Activated naive CD8-positive, alpha-beta T cell treated with anti-CD3 and anti-CD28 coated beads, Interleukin-2, amount 50 U/mL, for 24 hours (primary cell): ENCODE measurements at regions not wholly inside any gene's neighbourhood (a gene's known extent, or its start where the extent isn't known, plus 50 kb on each side); places are given as distances from the start of the nearest gene placed in this dataset.
A peak's percentile ranks its signal among the peaks of the same experiment; 100 is the strongest.

Experiments
- ATAC-seq: fragments of 150-1000 bp; cut with Tn5 transposase; one replicate; pipeline ENCODE4 v1.10.0; 2021
- DNase-seq: peaks from one replicate; pipeline ENCODE4 v3.0.0; 2021
- H3K27ac Mint-ChIP-seq: one replicate; pipeline ENCODE4 v1.8.0; 2021; ENCODE audit warnings: mild to moderate bottlenecking, mixed read lengths
- H3K27me3 Mint-ChIP-seq: one replicate; pipeline ENCODE4 v1.8.0; 2021; ENCODE audit warnings: mixed read lengths
- H3K36me3 Mint-ChIP-seq: one replicate; pipeline ENCODE4 v1.8.0; 2021; ENCODE audit warnings: low read depth, mixed read lengths
- H3K4me1 Mint-ChIP-seq: one replicate; pipeline ENCODE4 v1.8.0; 2021; ENCODE audit warnings: mixed read lengths
- H3K4me3 Mint-ChIP-seq: one replicate; pipeline ENCODE4 v1.8.0; 2021; ENCODE audit warnings: mild to moderate bottlenecking, moderate library complexity, mixed read lengths
- H3K9me3 Mint-ChIP-seq: one replicate; pipeline ENCODE4 v1.8.0; 2021; ENCODE audit warnings: mixed read lengths

DNA sequence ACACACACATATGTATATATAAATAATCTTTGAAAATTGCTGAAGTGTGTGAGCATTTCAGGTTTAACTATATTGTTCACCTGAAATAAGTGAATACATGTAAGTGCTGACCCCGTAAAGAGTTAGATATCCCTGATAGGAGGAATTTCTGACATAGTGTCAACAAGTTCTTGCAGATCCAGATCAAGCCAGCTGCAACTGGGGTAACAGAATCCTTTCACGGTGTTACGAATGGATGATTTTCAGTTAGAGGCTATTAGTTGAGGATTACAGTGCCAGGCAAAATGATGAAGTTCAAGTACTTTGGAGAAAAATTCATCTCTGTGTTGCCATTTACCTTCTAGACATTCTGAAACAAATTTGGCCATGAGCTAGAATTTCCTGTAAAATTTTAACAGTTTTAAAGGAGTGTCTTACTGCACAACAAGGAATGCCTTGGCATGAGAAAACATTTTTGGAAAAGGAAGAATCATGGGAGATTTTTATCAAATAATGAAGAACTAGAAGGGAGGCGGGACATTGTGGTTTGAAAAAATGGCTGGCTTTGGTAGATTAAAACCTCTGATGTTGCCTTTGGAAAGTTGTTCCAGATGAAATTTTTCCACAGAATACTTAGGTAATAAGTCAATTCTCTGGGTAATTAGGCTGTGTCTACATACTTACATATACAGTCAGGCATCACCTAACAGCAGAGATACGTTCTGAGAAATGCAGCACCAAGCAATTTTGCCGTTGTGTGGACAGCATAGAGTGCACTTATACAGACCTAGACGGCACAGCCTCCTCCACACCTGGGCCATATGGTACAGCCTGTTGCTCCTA, 84.4 kb upstream of the FAT1 start:
- no peak overlapping the region for H3K27ac Mint-ChIP-seq
- H3K36me3 Mint-ChIP-seq = no peaks in the 10 kb centered on the region
- DNase-seq (no peak), ATAC-seq (no peak)
- no peaks in the 10 kb centered on the region for H3K27me3 Mint-ChIP-seq
- H3K4me1 Mint-ChIP-seq = no peaks in the 10 kb centered on the region
- peaks cover 6% of the 10 kb centered on the region for H3K9me3 Mint-ChIP-seq
- H3K4me3 Mint-ChIP-seq = no peak overlapping the region

DNA sequence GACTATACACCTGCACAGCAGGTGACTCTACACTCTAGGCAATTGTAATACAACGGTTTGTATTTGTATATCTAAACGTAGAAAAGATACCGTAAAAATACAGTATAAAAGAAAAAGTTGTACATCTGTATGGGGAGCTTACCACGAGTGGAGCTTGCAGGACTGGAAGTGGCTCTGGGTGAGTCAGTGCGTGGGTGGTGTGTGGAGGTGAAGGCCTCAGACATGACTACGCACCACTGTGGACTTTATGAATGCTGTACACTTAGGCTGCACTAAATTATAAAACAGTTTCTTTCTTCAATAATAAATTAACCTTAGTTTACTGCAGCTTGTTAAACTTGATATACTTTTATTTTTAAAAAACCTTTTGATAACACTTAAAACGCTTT, 85.0 kb upstream of the FAT1 start:
- H3K4me1 Mint-ChIP-seq = no peaks in the 10 kb centered on the region
- H3K9me3 Mint-ChIP-seq = peaks cover 6% of the 10 kb centered on the region
- no peak overlapping the region for H3K4me3 Mint-ChIP-seq
- H3K27ac Mint-ChIP-seq = no peak overlapping the region
- DNase-seq (peak; percentile 1), ATAC-seq (no peak)
- H3K36me3 Mint-ChIP-seq = no peaks in the 10 kb centered on the region
- no peaks in the 10 kb centered on the region for H3K27me3 Mint-ChIP-seq

DNA sequence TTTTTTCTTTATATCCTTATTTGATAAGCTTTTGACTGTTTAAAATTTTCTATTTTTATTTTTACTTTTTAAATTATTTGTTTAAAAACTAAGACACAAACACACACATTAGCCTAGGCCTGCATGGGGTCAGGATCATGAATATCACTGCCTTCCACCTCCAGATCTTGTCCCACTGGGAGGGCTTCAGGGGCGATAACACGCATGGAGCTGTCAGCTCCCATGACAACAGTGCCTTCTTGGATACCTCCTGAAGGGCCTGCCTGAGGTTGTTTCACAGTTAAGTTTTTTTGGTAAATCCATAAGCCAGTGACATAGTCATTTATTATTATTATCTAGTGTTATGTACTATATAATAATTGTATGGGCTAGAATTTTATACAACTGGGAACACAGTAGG, 85.4 kb upstream of the FAT1 start:
- no peak overlapping the region for H3K27ac Mint-ChIP-seq
- ATAC-seq = no peak
- no peak overlapping the region for H3K4me3 Mint-ChIP-seq
- no peaks in the 10 kb centered on the region for H3K36me3 Mint-ChIP-seq
- H3K27me3 Mint-ChIP-seq = no peaks in the 10 kb centered on the region
- H3K4me1 Mint-ChIP-seq = no peaks in the 10 kb centered on the region
- no peak for DNase-seq
- H3K9me3 Mint-ChIP-seq = peaks cover 6% of the 10 kb centered on the region

DNA sequence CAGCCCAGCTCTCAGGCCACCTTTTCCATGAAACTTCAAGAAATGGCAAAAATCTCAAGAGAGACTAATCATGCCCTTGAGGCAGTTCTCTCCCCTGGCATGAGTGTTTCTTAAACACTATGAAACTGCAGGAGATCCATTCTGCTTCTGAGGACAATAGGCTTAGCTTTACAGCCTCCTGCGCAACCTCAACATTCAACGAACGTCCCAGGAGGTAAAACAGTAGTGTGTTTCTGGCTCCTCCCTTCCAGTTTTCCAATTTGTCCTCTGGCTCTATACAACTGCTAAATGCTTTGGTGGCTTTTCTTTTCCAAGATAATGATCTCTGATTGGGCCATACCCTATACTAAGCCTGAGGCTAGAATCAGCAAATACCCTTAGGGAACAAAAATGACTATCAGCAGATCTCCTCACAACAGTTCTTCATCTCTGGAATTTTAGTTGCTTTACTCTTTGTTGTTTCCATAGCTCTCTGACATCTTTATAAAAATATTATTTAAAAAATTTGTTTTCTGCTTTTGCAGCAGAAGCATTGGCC, 87.0 kb upstream of the FAT1 start:
- H3K27me3 Mint-ChIP-seq = no peaks in the 10 kb centered on the region
- no peaks in the 10 kb centered on the region for H3K36me3 Mint-ChIP-seq
- no peak for ATAC-seq
- H3K4me1 Mint-ChIP-seq = no peaks in the 10 kb centered on the region
- H3K9me3 Mint-ChIP-seq = peaks cover 6% of the 10 kb centered on the region
- no peak overlapping the region for H3K4me3 Mint-ChIP-seq
- no peak for DNase-seq
- no peak overlapping the region for H3K27ac Mint-ChIP-seq

DNA sequence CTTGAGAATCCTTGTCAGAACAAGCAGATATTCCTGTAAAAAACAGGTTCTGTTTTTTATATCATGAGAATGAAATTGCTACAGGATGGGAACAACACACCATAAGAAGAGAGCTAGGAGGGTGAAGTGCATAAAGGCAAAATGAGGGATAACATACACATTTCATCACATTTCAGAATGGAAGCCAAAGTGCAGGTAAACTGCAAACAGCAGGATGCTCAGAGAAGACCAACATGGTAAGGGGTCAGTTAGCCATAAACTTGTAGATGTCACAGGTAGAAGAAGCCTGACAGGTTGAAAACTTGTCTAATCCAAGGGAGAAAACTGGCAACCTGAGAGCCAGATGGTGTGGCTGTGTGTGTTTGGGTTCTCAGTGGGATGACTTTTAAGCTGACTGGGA, 88.9 kb upstream of the FAT1 start:
- Mint-ChIP-seq H3K36me3 (no peaks in the 10 kb centered on the region), H3K4me3 (no peak overlapping the region), H3K27me3 (no peaks in the 10 kb centered on the region), H3K4me1 (no peaks in the 10 kb centered on the region), H3K9me3 (peaks cover 6% of the 10 kb centered on the region), H3K27ac (no peak overlapping the region)
- DNase-seq (no peak), ATAC-seq (no peak)

DNA sequence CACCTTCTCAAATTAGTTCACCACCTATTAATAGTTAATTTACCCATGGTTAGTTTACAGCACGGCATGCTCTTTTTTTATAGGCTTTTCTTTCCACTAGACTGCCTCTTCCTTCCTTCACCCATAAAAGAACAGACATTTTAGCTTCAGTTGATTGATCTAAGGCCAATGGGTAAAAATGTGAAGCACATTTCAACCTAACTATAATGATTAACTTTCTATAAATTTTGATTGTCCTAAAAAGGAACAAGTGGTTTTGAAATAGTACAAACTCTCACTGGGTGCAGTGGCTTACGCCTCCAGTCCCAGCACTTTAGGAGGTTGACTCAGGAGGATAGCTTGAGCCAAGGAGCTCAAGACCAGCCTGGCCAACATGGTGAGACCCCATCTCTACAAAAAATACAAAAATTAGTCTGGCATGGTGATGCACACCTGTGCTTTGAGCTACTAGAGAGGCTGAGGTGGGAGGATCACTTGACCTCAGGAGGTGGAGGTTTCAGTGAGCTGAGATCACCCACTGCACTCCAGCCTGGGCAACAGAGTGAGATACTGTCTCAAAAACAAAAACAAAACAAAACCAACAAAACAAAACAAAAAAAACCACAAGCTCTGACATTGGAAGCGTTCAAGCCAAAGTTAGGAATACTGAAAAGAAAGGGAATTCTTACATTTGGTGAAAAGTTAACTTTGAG, 89.9 kb upstream of the FAT1 start:
- no peak for ATAC-seq
- peaks cover 6% of the 10 kb centered on the region for H3K9me3 Mint-ChIP-seq
- no peak overlapping the region for H3K27ac Mint-ChIP-seq
- H3K27me3 Mint-ChIP-seq = no peaks in the 10 kb centered on the region
- no peak overlapping the region for H3K4me3 Mint-ChIP-seq
- H3K4me1 Mint-ChIP-seq = no peaks in the 10 kb centered on the region
- H3K36me3 Mint-ChIP-seq = no peaks in the 10 kb centered on the region
- no peak for DNase-seq

DNA sequence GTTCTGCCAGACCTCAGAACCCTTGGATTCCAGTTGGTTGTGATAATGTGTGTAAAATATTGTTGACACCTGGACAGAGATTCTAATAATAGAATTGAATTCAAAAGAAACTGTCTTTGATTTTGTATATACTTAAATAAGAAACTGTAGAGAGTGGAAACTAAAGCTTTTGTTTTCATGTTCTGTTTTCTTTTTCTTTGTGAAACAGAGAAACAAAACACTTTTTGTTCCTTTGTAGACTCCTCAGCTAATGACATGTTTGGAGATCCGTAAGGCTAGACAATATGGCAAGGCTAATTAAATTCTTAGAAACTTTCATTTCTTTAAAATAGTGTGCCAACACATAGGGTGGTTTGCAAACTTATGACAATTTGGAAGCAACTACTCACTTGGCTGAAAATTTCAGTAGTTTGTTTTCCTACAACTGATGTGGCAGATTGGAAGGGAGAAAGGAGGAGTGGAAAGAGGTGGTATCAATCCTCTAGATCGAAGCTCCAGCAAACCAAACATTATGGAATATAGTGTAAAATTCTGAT, 90.9 kb upstream of the FAT1 start:
- Mint-ChIP-seq H3K36me3 (no peaks in the 10 kb centered on the region), H3K27ac (no peak overlapping the region), H3K27me3 (no peaks in the 10 kb centered on the region), H3K4me1 (no peaks in the 10 kb centered on the region), H3K9me3 (peaks cover 6% of the 10 kb centered on the region), H3K4me3 (no peak overlapping the region)
- DNase-seq (no peak), ATAC-seq (no peak)

DNA sequence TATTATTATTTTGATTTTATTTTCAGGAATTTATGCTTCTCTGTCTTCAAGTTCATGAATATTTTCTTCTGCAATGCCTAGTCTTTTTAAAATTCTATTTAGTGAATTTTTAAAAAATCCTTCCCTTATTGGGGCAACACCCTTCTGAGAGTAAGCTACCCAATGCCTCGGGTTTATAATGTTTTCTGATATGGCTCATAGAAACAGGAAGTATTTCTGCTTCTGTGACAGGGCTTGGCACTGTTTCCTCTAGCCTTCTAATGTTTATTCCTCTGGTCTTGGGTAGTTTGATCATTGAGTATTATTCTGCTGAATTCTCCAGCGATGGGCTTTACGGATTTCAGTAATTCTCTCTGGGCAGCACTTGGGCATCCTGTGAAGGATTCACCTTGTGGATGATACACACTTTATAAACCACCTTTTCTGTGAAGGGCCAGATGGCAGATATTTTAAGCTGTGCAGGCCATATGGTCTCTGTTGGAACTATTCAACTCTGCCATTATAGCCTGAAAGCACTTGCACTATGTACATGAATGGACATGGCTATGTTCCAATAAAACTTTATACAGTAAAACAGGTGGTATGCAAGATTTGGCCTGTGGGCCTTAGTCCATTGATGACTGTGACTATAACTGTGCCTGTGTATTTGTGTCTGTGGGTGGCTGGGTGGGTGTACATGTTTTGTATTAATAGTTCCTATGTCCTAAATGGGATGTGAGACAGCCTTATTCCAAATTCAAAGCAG, 95.9 kb upstream of the FAT1 start:
- no peaks in the 10 kb centered on the region for H3K36me3 Mint-ChIP-seq
- H3K9me3 Mint-ChIP-seq = no peaks in the 10 kb centered on the region
- DNase-seq = no peak
- H3K4me3 Mint-ChIP-seq = no peak overlapping the region
- no peaks in the 10 kb centered on the region for H3K4me1 Mint-ChIP-seq
- H3K27me3 Mint-ChIP-seq = no peaks in the 10 kb centered on the region
- no peak for ATAC-seq
- no peak overlapping the region for H3K27ac Mint-ChIP-seq

DNA sequence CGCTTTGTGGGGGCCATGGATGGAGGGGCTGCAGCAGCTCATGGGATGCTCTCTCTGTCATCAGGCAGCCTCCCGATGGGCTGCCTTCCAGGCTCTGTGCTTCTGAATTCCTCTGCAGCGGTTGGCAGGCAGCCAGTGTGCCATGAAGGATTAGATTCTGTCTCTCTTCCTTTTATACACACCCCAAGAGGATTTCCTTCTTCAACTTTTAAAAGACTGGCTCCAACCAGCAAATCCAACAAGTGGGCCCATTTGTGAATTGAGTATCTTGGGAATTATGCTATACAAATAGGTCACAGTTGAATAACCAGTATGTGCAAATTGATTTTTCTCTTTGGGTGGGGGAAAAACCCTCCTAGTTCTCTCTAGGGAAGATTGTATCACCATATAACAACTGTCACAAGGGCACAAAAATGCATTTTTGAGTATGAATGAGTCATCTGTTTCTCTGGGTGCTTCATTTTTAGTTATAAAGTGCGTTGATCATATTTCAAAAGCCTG, 96.8 kb upstream of the FAT1 start:
- Mint-ChIP-seq H3K27ac (no peak overlapping the region), H3K4me3 (no peak overlapping the region), H3K4me1 (no peaks in the 10 kb centered on the region), H3K36me3 (no peaks in the 10 kb centered on the region), H3K9me3 (no peaks in the 10 kb centered on the region), H3K27me3 (no peaks in the 10 kb centered on the region)
- DNase-seq = no peak
- no peak for ATAC-seq

DNA sequence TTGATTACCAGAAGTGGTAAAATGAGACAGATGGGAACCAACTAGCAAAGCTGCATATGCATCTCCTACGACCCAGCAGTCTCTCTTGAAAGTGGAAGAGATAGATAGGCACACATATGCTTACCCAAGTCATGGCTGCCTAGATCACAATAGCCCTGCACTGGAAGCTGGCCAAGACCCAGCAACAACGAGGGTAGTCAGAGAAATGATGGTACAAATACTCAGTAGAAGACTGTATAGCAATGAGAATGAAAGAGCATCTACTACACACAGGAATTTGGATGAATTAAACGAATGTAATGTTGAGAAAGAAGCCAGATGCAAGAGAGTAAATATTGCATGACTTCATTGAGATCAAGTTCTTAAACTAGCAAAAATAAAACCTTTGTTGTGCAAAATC, 100.3 kb upstream of the FAT1 start:
- no peaks in the 10 kb centered on the region for H3K4me1 Mint-ChIP-seq
- no peak overlapping the region for H3K4me3 Mint-ChIP-seq
- DNase-seq = no peak
- H3K27ac Mint-ChIP-seq = no peak overlapping the region
- no peaks in the 10 kb centered on the region for H3K36me3 Mint-ChIP-seq
- ATAC-seq = no peak
- no peaks in the 10 kb centered on the region for H3K9me3 Mint-ChIP-seq
- H3K27me3 Mint-ChIP-seq = no peaks in the 10 kb centered on the region

DNA sequence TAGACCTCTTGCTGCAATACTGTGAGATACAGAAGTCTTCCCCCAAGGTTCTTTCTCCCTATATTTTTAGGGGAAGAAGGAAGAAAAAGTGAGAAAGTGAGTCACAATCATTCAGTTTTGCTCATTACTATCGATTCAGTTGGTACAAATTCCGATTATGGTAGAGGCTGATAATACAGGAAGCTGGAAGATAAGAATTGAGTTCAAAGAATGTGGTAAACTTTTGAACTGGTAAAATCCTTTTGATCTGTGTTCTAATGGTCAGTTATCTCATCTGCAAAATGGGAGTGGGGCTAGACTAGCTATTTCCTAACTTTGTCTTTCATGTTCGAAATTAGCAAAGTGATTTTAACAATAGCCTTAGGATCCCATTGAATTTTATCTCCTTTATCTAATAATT, 101.4 kb upstream of the FAT1 start:
- no peak for ATAC-seq
- Mint-ChIP-seq H3K36me3 (no peaks in the 10 kb centered on the region), H3K4me1 (no peaks in the 10 kb centered on the region), H3K4me3 (no peak overlapping the region), H3K27ac (no peak overlapping the region), H3K27me3 (no peaks in the 10 kb centered on the region), H3K9me3 (peaks cover under 1% of the 10 kb centered on the region)
- DNase-seq = no peak

DNA sequence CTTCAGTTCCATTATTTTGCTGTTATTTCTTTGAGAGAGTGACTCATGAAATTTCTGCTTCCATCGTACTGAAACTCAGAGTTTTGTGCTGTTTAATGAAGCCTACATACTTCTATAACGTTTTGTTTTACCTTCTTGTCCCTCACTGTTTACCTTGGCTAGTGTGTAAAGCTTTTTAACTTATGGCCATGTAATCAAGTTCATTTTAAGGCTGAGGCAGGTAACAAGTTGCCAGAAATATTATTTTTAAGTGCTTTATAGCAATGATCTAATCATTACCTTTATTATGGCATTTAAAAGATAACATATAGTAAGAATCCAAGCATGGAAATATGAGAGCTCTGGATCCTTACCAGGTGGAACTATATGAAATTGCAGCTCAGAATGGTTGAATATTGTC, 102.3 kb upstream of the FAT1 start:
- Mint-ChIP-seq H3K9me3 (peaks cover 8% of the 10 kb centered on the region), H3K36me3 (no peaks in the 10 kb centered on the region), H3K27me3 (no peaks in the 10 kb centered on the region)

DNA sequence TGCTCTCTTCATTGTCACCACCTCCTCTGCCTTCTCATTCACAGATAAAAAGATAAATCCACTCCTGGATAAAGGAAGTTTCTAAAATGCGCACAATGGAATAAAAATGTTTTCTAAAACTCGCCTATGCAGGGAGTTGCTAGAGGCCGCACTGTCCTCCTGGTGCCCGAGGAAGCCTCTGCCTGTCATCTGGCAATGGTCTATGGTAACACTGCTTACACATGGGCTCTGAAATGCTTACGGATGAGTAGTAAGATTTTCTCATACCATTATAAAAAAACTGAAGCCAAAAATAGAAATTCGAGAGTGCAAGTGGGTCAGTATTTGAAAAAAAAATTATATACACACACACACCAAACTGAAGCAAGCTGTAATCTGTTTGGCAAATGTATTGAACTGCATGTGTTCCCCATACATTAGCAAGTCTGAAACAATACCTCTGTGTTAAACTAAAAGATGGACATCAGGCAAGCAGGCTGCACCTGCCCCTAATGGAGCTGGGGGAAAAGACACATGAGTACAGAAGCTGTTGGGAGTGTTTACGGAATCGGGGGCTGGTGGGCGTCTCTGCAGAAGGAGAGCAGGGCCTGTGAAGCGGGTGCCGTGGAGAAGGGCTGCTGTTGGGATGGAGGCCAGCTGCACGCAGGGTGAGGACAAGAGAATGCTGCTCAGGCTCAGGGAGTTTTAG, 103.3 kb upstream of the FAT1 start:
- H3K4me1 Mint-ChIP-seq = no peaks in the 10 kb centered on the region
- H3K4me3 Mint-ChIP-seq = no peak overlapping the region
- no peak for ATAC-seq
- DNase-seq = no peak
- H3K27me3 Mint-ChIP-seq = no peaks in the 10 kb centered on the region
- no peaks in the 10 kb centered on the region for H3K36me3 Mint-ChIP-seq
- no peak overlapping the region for H3K27ac Mint-ChIP-seq
- H3K9me3 Mint-ChIP-seq = peaks cover 8% of the 10 kb centered on the region

More for the DNA sequence above, 102.3 kb upstream of the FAT1 start:
- no peak for DNase-seq
- Mint-ChIP-seq H3K4me1 (no peaks in the 10 kb centered on the region), H3K4me3 (no peak overlapping the region), H3K27ac (no peak overlapping the region)
- no peak for ATAC-seq

DNA sequence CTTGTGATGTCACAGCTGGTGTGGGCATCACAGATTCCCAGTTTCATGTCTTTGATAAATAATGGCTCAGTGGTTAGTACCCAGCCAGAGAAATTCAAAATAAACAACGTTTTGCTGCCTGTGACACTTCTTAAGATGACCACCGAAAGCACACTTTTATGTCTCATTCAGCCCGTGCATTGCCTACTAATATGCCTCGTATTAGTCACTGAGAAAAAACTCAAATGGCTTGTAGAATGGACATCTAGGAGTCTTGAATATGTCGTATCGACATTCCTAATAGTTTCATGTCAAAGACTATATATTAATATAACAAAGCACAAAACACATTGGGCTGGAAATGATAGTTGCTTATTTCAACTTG, 103.9 kb upstream of the FAT1 start:
- H3K9me3 Mint-ChIP-seq = peaks cover 8% of the 10 kb centered on the region
- no peaks in the 10 kb centered on the region for H3K4me1 Mint-ChIP-seq
- no peak for ATAC-seq
- no peak overlapping the region for H3K4me3 Mint-ChIP-seq
- DNase-seq = no peak
- H3K36me3 Mint-ChIP-seq = no peaks in the 10 kb centered on the region
- H3K27ac Mint-ChIP-seq = no peak overlapping the region
- no peaks in the 10 kb centered on the region for H3K27me3 Mint-ChIP-seq
